GM12865 (cell line): ENCODE measurements at regions not wholly inside any gene's neighbourhood (a gene's known extent, or its start where the extent isn't known, plus 50 kb on each side); places are given as distances from the start of the nearest gene placed in this dataset.

ENCODE experiments used
- DNase-seq: peaks from one replicate; pipeline ENCODE4 v3.0.0; 2010; ENCODE audit warnings: low read depth
- H3K4me3 ChIP-seq: 2 replicates; pipeline ENCODE4 v1.5.1; 2011; ENCODE audit warnings: mild to moderate bottlenecking, low read depth, low read length, control low read depth
- TF ChIP-seq, protein P1 (sequence below): IDR thresholded peaks from 2 replicates; pipeline ENCODE4 v1.5.1; 2011; ENCODE audit warnings: low read length, control low read depth, low read depth, inconsistent platforms; ENCODE audit not compliant: insufficient read depth; ENCODE audit errors: missing control alignments

DNA sequence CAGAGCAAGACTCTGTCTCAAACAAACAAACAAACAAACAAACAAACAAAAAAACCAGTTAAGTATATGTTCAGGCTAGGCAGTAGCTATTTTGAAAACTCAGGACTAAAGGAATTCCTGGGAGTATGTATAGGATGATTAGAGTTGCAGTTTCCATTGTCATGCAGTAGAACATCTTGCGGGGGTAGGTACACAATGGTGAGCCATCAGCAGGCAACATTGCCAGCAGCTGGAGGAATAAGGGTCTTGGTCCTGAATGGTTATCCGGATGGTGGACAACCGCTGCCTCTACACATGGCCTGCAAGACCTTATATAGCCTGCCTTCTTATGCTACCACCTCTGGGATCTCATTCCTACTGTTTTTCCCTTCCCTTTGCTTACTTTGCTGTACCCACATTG, 297.5 kb downstream of the SOX4 start:
- TF ChIP-seq, protein P1, sequence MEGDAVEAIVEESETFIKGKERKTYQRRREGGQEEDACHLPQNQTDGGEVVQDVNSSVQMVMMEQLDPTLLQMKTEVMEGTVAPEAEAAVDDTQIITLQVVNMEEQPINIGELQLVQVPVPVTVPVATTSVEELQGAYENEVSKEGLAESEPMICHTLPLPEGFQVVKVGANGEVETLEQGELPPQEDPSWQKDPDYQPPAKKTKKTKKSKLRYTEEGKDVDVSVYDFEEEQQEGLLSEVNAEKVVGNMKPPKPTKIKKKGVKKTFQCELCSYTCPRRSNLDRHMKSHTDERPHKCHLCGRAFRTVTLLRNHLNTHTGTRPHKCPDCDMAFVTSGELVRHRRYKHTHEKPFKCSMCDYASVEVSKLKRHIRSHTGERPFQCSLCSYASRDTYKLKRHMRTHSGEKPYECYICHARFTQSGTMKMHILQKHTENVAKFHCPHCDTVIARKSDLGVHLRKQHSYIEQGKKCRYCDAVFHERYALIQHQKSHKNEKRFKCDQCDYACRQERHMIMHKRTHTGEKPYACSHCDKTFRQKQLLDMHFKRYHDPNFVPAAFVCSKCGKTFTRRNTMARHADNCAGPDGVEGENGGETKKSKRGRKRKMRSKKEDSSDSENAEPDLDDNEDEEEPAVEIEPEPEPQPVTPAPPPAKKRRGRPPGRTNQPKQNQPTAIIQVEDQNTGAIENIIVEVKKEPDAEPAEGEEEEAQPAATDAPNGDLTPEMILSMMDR: no peak
- no peak for DNase-seq
- H3K4me3 ChIP-seq: no peak overlapping the region

DNA sequence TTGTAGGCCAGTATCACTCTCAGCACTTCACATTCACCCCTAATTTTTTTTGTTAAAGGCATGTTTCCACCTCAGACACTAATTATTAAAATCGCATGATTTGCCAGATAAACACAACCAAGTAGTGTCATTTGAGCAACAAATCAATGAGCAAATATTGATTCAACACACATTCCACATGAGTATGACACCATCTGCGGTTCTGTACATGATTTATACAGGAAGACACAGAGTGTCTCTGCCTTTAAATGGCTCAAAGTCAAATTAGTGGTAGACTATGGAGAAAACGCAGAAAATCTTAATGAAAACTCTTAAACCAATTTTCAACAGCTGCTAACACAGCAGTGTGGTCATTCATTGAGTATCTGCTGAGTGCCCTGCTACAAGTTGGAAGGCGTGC, 300.2 kb downstream of the SOX4 start:
- TF ChIP-seq, protein P1: no peak
- DNase-seq: no peak
- no peak overlapping the region for H3K4me3 ChIP-seq

DNA sequence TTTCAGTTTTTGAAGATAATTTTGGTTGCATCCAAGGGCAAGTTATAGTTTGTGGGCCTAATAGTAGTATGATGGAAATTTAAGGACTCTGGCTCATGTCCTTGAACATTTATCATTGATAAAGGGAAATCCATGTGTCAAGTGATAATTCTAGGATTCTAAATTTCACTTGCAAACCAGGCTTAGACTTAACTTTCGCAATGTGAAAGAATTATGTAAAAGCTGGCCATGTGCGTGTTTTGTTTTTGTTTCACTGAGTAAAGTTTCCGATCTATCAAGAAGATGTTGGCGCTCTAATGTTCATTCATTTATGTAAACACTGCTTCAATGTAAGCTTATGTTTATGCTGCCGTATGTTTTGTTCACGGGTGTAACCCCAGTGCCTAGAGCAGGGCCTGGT, 302.0 kb downstream of the SOX4 start:
- DNase-seq: no peak
- TF ChIP-seq, protein P1: no peak
- no peak overlapping the region for H3K4me3 ChIP-seq

DNA sequence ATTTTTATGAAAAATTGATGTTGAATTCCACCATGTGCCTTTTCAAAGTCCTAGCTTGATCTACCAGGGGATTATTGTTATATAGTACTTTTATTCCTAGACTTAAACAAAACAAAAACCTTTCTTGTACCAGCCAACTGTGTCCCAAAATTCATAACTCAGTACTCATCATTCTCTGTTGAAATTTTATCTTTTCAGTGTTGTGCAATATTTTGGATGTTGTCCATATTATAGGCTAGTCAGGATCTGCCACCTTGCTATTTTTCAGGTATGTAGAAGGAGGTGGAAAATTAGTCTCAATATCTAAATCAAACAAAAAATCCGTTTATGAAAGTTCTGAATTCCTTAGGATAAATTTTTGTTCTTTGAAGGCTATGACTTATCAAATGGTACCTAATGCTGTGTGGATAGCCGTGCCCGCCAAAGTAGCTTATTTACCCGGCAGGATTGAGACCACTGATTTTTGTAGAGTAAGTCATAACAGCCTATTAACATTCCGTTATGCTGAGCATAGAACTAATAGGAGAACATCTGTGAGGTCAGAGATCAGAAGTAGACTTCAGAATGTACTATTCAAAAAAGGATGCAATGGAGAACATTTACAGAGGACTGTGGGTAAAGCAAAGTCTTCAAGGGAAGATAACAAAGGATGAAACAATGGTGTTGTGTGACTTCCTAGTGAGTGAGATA, 304.7 kb downstream of the SOX4 start:
- H3K4me3 ChIP-seq: no peak overlapping the region
- no peak for DNase-seq
- TF ChIP-seq, protein P1: no peak

DNA sequence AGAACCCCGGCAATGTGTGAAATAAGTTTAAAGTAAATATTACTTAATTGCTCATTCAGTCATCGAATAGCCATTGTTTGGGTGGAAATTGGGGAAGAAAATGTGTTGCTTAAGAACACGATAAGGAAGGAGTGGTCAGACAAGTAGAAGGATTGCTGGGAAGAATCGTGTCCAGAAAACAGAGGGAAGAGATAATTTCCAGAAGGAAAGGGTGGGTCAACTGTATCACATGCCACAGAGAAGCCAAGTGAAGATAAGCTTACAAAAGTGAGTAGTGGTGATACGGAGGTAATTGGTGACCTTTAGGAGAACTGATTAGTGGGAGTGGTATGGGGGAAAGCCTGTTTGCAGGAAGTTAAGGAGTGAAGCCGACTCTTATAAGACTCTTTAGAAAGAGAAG, 306.2 kb downstream of the SOX4 start:
- H3K4me3 ChIP-seq: no peak overlapping the region
- DNase-seq: no peak
- TF ChIP-seq, protein P1: no peak

DNA sequence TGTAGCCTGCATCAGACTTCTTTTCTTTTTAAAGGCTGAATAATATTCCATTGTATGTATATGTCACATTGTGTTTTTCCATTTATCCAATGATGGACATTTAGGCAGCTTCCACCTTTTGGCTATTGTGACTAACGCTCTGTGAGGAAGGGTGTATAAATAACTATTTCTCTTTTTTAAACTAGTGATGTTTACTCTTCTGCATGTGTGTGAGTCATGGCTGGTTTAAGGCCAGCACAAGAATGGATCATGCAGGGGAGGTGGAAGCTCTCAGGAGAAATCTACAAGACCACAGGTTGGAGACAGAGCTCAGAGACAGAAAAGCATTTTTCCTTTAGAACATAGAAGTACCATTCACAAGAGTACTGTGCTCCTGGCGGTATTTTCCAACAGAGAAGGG, 307.2 kb downstream of the SOX4 start:
- no peak for DNase-seq
- TF ChIP-seq, protein P1: no peak
- H3K4me3 ChIP-seq: no peak overlapping the region

DNA sequence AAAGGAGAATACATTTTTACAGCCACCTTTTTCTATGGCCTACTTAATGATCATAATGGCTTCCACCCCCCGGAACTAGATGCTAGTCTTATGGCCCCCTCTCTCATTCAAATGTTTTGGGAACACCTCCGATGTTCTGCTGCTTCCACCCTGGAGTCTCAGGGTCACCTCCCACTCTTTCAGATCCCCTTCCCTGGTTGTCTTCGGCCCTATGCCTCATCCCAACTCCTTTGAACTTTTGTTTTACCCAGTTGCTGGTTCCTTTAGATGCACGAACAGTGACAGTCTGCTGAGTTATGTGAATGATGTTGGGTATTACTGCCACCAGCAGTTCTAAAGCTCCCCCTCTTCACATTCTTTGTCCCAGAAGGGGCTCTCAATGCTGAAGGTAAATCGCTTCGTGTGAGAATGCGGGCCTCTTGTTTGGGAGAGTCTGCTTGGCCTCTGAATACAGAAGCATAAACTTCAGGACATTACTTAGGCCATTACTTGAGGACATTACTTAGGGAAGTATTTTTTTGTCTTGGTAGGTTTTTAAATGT, 309.1 kb downstream of the SOX4 start:
- TF ChIP-seq, protein P1: no peak
- H3K4me3 ChIP-seq: no peak overlapping the region
- DNase-seq: no peak
